ENCODE measurements at regions not wholly inside any gene's neighbourhood (a gene's known extent, or its start where the extent isn't known, plus 50 kb on each side); places are given as distances from the start of the nearest gene placed in this dataset.

GRCh38 chr14:46279327-46279726, 372.3 kb downstream of the RPL10L start:
- DNase-seq = no peak

- no peak for DNase-seq
Observed at GRCh38 chr14:46259536-46259935, 392.0 kb downstream of the RPL10L start.

GRCh38 chr14:46256381-46256780, 395.2 kb downstream of the RPL10L start:
- no peak for DNase-seq

- peak; percentile 56 for DNase-seq
Observed at GRCh38 chr14:46250113-46250703, 401.4 kb downstream of the RPL10L start.

GRCh38 chr14:46248001-46248630, 403.5 kb downstream of the RPL10L start:
- DNase-seq = no peak

- DNase-seq = peak; percentile 60
Observed at GRCh38 chr14:46245276-46245675, 406.3 kb downstream of the RPL10L start.

GRCh38 chr14:46233786-46234185, 417.8 kb downstream of the RPL10L start:
- no peak for DNase-seq

- peak; percentile 69 for DNase-seq
Observed at GRCh38 chr14:46230540-46230939, 421.0 kb downstream of the RPL10L start.

GRCh38 chr14:46215801-46216200, 435.8 kb downstream of the RPL10L start:
- no peak for DNase-seq

- no peak for DNase-seq
Observed at GRCh38 chr14:46198676-46199075, 452.9 kb downstream of the RPL10L start.

- DNase-seq = no peak
Observed at GRCh38 chr14:46197856-46198255, 453.7 kb downstream of the RPL10L start.
